Stomach (tissue), 8 donors: ENCODE measurements at regions not wholly inside any gene's neighbourhood (a gene's known extent, or its start where the extent isn't known, plus 50 kb on each side); places are given as distances from the start of the nearest gene placed in this dataset.

ENCODE experiments used
- DNase-seq, 2 donors: peaks; one replicate each; pipeline versions ENCODE4 v3.0.0 to v3.0.0-alpha.2; 2013 to 2019
- H3K27ac ChIP-seq, 5 donors: fragments of 200-600 bp in 4 of 5; sonication (generic) in 4 of 5; one replicate each; pipeline ENCODE4 v1.5.1; 2013 to 2019; ENCODE audit warnings: mild to moderate bottlenecking in 1 of 5, moderate library complexity in 1 of 5
- H3K27me3 ChIP-seq, 3 donors: fragments of 200-600 bp; sonication (generic); one replicate each; pipeline ENCODE4 v1.5.1; 2017 to 2019; ENCODE audit warnings: mixed run types in 1 of 3
- H3K36me3 ChIP-seq, 4 donors: fragments of 200-600 bp; sonication (generic); 1 replicate in 3 of 4; 2 replicates in 1 of 4; pipeline ENCODE4 v1.5.1; 2016 to 2019
- H3K4me1 ChIP-seq, 4 donors: fragments of 200-600 bp; sonication (generic); one replicate each; pipeline ENCODE4 v1.5.1; 2016 to 2019
- H3K4me3 ChIP-seq, 4 donors: fragments of 200-600 bp; sonication (generic) in 3 of 4; one replicate each; pipeline ENCODE4 v1.5.1; 2016 to 2019; ENCODE audit warnings: mild to moderate bottlenecking in 1 of 4
- H3K9me3 ChIP-seq, 4 donors: fragments of 200-600 bp; sonication (generic); one replicate each; pipeline ENCODE4 v1.5.1; 2016 to 2019
- EP300 ChIP-seq: sonication (generic); formaldehyde crosslinking; IDR thresholded peaks from one replicate; pipeline ENCODE4 v1.6.1; 2017; ENCODE audit warnings: antibody characterized with exemption
- POLR2A ChIP-seq, 4 donors: fragments of 450-650 bp; IDR thresholded peaks; one replicate each; pipeline ENCODE4 v1.6.1; 2016; ENCODE audit warnings: antibody characterized with exemption in 4 of 4, control low read depth in 2 of 4, mild to moderate bottlenecking in 1 of 4, moderate library complexity in 1 of 4
- POLR2AphosphoS5 ChIP-seq, 3 donors: sonication (generic); formaldehyde crosslinking; IDR thresholded peaks; one replicate each; pipeline ENCODE4 v1.6.1; 2016; ENCODE audit warnings: antibody characterized with exemption in 3 of 3
- WGBS, 5 donors: extraction: QIAGEN DNeasy Blood & Tissue Kit in 3 of 5; methylation state at CpG; one replicate each; pipeline versions ENCODE4 v1.1.5 to v1.1.7; 2013 to 2018; 5-methylcytosine and 5-hydroxymethylcytosine counted together
- intact Hi-C: fragments of 100-400 bp; cut with DNase I; formaldehyde crosslinking; loops from one replicate; pipeline ENCODE4 v1.15.1; 2023; ENCODE audit warnings: low total_unique reads
- TF ChIP-seq, protein P1 (sequence below), 7 experiments: fragments of 450-650 bp in 4 of 7; fragments of 200-600 bp in 3 of 7; sonication (generic) in 3 of 7; IDR thresholded peaks; one replicate each; pipeline ENCODE4 v1.5.1; 2016 to 2019; ENCODE audit warnings: antibody characterized with exemption in 7 of 7, control low read depth in 2 of 7, mild to moderate bottlenecking in 1 of 7
- donor health status: healthy with polysubstance abuse.
- donor health status: Bipolar disorder and iron deficiency.
- donor health status: healthy.

DNA sequence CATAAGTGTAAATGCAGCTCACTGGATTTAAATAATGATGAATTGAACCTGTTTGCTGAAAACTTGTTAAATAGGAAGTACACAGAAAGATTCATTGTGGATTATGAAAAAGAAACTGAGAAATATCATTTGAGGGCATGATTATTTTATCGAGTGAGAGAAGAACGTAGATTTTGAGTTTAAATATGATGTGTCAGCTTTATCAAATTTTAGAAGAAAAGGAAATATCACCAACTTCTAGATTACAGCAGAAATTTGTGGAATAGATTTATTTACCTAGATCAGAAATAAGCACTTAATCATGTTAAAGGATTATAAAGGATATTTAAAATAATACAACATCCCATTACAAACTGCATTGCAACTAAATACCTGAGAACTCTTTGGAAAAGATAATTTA is 315.5 kb downstream of the ZPLD1 start:
- H3K27ac ChIP-seq = no peak overlapping the region
- no peaks in the 10 kb centered on the region for H3K27me3 ChIP-seq
- no peaks in the 10 kb centered on the region for H3K9me3 ChIP-seq
- H3K36me3 ChIP-seq = no peaks in the 10 kb centered on the region
- no peak overlapping the region for H3K4me3 ChIP-seq
- no peak for DNase-seq
- H3K4me1 ChIP-seq = no peaks in the 10 kb centered on the region
- intact Hi-C loops = no loop called here
- TF ChIP-seq EP300 = no peak
- TF ChIP-seq POLR2A (IDR thresholded peaks at IDR 0.05) = no peak
- TF ChIP-seq POLR2AphosphoS5 (IDR thresholded peaks at IDR 0.05) = no peak
- TF ChIP-seq, protein P1, sequence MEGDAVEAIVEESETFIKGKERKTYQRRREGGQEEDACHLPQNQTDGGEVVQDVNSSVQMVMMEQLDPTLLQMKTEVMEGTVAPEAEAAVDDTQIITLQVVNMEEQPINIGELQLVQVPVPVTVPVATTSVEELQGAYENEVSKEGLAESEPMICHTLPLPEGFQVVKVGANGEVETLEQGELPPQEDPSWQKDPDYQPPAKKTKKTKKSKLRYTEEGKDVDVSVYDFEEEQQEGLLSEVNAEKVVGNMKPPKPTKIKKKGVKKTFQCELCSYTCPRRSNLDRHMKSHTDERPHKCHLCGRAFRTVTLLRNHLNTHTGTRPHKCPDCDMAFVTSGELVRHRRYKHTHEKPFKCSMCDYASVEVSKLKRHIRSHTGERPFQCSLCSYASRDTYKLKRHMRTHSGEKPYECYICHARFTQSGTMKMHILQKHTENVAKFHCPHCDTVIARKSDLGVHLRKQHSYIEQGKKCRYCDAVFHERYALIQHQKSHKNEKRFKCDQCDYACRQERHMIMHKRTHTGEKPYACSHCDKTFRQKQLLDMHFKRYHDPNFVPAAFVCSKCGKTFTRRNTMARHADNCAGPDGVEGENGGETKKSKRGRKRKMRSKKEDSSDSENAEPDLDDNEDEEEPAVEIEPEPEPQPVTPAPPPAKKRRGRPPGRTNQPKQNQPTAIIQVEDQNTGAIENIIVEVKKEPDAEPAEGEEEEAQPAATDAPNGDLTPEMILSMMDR (IDR thresholded peaks at IDR 0.05) = no peak
- WGBS, 5 donors = 79 to 84% (median 84%) methylated on average over 2 of the region's 2 CpGs

- H3K4me3 ChIP-seq = no peak overlapping the region
- TF ChIP-seq POLR2AphosphoS5 (IDR thresholded peaks at IDR 0.05) = no peak
- TF ChIP-seq EP300 = no peak
- TF ChIP-seq, protein P1 (IDR thresholded peaks at IDR 0.05) = no peak
- no peak for DNase-seq
- no peaks in the 10 kb centered on the region for H3K4me1 ChIP-seq
- H3K9me3 ChIP-seq = peaks cover 0 to 4% (median 0%) of the 10 kb centered on the region in 4 donors
- H3K27me3 ChIP-seq = no peaks in the 10 kb centered on the region
- intact Hi-C loops = no loop called here
- H3K36me3 ChIP-seq = no peaks in the 10 kb centered on the region
- no peak overlapping the region for H3K27ac ChIP-seq
Measured at GRCh38 chr3:102753901-102754300, 319.1 kb downstream of the ZPLD1 start.

- TF ChIP-seq POLR2AphosphoS5 (IDR thresholded peaks at IDR 0.05) (no peak), EP300 (no peak), POLR2A (IDR thresholded peaks at IDR 0.05) (no peak)
- TF ChIP-seq, protein P1 (IDR thresholded peaks at IDR 0.05) = no peak
- Histone ChIP-seq H3K4me1 (no peaks in the 10 kb centered on the region), H3K36me3 (no peaks in the 10 kb centered on the region), H3K27me3 (no peaks in the 10 kb centered on the region), H3K9me3 (peaks cover 0 to 8% (median 0%) of the 10 kb centered on the region in 4 donors), H3K27ac (no peak overlapping the region), H3K4me3 (no peak overlapping the region)
- DNase-seq = no peak
- 25 to 70% (median 45%) methylated on average over 2 of the region's 2 CpGs for WGBS, 5 donors
- intact Hi-C loops = no loop called here
Measured at GRCh38 chr3:102756706-102757105, 321.9 kb downstream of the ZPLD1 start.

- 79 to 89% (median 83%) methylated on average over 2 of the region's 2 CpGs for WGBS, 5 donors
- TF ChIP-seq EP300 (no peak), POLR2A (IDR thresholded peaks at IDR 0.05) (no peak), POLR2AphosphoS5 (IDR thresholded peaks at IDR 0.05) (no peak)
- TF ChIP-seq, protein P1 (IDR thresholded peaks at IDR 0.05) = no peak
- Histone ChIP-seq H3K9me3 (peaks cover 0 to 8% (median 0%) of the 10 kb centered on the region in 4 donors), H3K36me3 (no peaks in the 10 kb centered on the region), H3K27ac (no peak overlapping the region), H3K4me1 (no peaks in the 10 kb centered on the region), H3K27me3 (no peaks in the 10 kb centered on the region), H3K4me3 (no peak overlapping the region)
- intact Hi-C loops = no loop called here
- no peak for DNase-seq
Measured at GRCh38 chr3:102757950-102758349, 323.1 kb downstream of the ZPLD1 start.
